ENCODE measurements at regions not wholly inside any gene's neighbourhood (a gene's known extent, or its start where the extent isn't known, plus 50 kb on each side); places are given as distances from the start of the nearest gene placed in this dataset.

DNA sequence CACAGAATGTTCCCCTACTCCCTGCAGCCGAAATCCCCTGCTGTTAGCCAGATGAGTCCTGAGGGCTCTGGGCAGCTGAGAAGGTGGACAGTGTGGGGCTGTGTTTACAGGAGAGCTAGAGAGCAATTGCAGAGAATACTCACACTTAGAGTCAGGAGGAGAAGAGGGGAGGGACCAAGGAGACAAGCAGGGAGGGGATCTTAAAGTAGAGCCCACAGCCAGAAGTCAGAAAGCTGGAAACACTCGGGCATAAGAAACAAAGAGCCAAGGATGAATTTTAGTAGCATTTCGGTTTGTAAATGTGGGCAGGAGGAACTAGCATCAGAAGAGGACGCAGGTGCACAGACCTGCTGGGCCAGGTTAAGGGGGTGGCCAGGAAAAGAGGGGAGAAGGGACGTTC is 1435.9 kb downstream of the BRD1 start:
- TF ChIP-seq, protein P1, sequence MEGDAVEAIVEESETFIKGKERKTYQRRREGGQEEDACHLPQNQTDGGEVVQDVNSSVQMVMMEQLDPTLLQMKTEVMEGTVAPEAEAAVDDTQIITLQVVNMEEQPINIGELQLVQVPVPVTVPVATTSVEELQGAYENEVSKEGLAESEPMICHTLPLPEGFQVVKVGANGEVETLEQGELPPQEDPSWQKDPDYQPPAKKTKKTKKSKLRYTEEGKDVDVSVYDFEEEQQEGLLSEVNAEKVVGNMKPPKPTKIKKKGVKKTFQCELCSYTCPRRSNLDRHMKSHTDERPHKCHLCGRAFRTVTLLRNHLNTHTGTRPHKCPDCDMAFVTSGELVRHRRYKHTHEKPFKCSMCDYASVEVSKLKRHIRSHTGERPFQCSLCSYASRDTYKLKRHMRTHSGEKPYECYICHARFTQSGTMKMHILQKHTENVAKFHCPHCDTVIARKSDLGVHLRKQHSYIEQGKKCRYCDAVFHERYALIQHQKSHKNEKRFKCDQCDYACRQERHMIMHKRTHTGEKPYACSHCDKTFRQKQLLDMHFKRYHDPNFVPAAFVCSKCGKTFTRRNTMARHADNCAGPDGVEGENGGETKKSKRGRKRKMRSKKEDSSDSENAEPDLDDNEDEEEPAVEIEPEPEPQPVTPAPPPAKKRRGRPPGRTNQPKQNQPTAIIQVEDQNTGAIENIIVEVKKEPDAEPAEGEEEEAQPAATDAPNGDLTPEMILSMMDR (IDR thresholded peaks at IDR 0.05; ENCODE audit: unreplicated experiment in 3 of 3): no peak
- Mint-ChIP-seq H3K9me3 (no peaks in the 10 kb centered on the region), H3K27me3 (ENCODE audit: low read depth) (peaks cover 23% of the 10 kb centered on the region), H3K27ac (no peak overlapping the region), H3K36me3 (ENCODE audit: low read depth) (no peaks in the 10 kb centered on the region), H3K4me3 (no peak overlapping the region), H3K4me1 (no peaks in the 10 kb centered on the region)

DNA sequence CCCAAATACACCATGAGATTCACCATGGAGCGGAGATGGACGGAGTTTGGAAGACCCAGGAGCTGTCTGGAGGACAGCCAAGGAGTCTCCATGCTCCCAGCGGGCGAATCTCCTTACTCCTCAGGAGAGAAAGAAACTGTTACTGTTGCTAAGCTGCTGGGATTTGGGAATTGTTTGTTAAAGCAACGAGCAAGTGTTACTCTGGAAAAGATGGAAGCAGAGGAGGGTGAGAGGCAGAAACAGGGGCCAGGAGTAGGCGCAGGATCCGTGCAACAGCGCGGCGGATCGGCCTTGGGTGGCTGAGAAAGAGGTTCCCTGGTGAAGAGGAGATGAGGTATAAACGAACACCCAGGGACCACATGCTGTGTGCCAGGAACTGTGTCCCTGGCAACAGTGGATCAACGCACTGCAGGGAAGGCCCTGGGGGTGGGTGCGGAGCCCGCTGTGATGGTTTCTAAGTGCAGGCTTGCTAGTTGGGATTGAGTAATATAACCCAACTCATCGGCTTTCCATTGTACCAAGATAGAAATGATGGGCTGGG is 1436.4 kb downstream of the BRD1 start:
- Mint-ChIP-seq H3K4me1 (no peaks in the 10 kb centered on the region), H3K27me3 (ENCODE audit: low read depth) (peaks cover 23% of the 10 kb centered on the region), H3K36me3 (ENCODE audit: low read depth) (no peaks in the 10 kb centered on the region), H3K4me3 (no peak overlapping the region), H3K9me3 (no peaks in the 10 kb centered on the region), H3K27ac (no peak overlapping the region)
- TF ChIP-seq, protein P1 (IDR thresholded peaks at IDR 0.05; ENCODE audit: unreplicated experiment in 3 of 3): no peak

DNA sequence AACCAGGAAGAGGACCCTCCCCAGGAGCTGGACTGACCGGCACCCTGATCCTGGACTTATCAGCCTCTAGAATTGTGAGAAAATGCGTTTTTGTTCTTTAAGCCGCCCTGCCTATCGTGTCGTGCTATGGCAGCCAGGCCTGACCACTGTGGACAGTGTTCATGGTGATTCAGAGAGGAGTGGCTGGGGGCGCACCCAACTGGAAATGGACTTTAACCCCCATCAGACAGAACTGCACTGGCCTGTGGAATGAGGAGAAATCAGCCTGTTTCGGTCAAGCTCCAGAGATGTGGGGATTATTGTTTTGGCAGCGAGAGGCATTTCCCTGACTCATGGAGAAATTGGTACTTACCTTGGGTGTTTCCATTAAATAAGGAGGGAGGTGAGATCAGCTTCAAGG is 1437.8 kb downstream of the BRD1 start:
- no peaks in the 10 kb centered on the region for H3K4me1 Mint-ChIP-seq
- H3K4me3 Mint-ChIP-seq: no peak overlapping the region
- TF ChIP-seq, protein P1 (IDR thresholded peaks at IDR 0.05; ENCODE audit: unreplicated experiment in 3 of 3): no peak
- peaks cover 23% of the 10 kb centered on the region for H3K27me3 Mint-ChIP-seq (ENCODE audit: low read depth)
- H3K27ac Mint-ChIP-seq: no peak overlapping the region
- H3K36me3 Mint-ChIP-seq (ENCODE audit: low read depth): no peaks in the 10 kb centered on the region
- peaks cover 9% of the 10 kb centered on the region for H3K9me3 Mint-ChIP-seq

DNA sequence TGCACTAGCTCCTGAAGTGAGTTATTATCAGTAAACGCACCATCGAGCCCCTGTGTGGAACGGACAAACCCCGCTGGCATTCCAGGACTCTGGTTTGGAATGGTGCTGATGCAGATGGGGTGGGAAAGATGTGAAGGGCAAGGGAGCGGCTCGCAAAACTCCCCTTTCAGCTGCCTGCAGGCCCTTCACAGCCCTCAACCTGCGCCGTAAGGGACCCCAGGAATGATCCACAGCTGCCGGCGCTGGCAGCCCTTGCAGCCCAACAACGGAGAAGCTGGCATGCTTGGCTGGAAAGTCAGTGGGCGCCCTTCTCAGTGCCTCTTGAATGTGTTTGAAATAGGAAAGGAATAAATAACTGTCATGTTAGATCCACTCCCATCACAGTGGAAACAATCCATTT is 1445.5 kb downstream of the BRD1 start:
- H3K27me3 Mint-ChIP-seq (ENCODE audit: low read depth): peaks cover 21% of the 10 kb centered on the region
- no peak overlapping the region for H3K27ac Mint-ChIP-seq
- no peaks in the 10 kb centered on the region for H3K36me3 Mint-ChIP-seq (ENCODE audit: low read depth)
- peaks cover 16% of the 10 kb centered on the region for H3K9me3 Mint-ChIP-seq
- no peak overlapping the region for H3K4me3 Mint-ChIP-seq
- H3K4me1 Mint-ChIP-seq: no peaks in the 10 kb centered on the region
- TF ChIP-seq, protein P1 (IDR thresholded peaks at IDR 0.05; ENCODE audit: unreplicated experiment in 3 of 3): no peak

DNA sequence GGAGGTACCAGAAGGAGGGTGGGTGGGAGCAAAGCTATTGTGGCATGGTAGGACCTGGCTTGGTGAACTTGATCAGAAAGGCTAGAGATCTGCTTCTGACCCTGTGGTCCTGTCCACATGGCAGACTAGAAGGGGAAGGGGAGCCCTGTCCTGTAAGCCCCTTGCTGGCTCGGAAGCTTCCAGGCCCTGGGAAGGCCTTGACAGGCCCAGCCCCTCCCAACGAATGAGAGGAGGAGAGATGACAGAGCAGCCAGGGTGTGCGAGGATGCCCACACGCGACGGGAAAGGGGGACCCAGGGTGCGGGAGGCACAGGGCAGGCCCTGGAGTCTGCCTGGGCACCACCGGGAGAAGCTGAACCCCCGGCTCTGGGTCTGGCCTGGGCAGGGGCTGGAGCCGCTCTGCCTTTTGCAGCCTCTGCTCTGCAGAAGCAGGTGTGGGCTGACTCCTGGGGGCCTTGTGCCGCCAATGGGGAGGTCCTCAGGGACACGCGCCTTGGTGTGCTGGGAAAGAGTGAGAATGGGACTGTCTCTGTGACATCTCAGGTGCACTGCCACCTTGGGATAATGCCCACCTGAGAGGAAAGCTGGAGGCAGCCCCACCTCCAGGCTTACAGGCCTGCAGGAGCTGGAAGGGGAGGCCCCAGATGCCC is 1447.5 kb downstream of the BRD1 start:
- H3K4me1 Mint-ChIP-seq: no peaks in the 10 kb centered on the region
- H3K27ac Mint-ChIP-seq: no peak overlapping the region
- peaks cover 9% of the 10 kb centered on the region for H3K9me3 Mint-ChIP-seq
- no peak overlapping the region for H3K4me3 Mint-ChIP-seq
- no peaks in the 10 kb centered on the region for H3K36me3 Mint-ChIP-seq (ENCODE audit: low read depth)
- H3K27me3 Mint-ChIP-seq (ENCODE audit: low read depth): peaks cover 40% of the 10 kb centered on the region
- TF ChIP-seq, protein P1 (IDR thresholded peaks at IDR 0.05; ENCODE audit: unreplicated experiment in 3 of 3): no peak

DNA sequence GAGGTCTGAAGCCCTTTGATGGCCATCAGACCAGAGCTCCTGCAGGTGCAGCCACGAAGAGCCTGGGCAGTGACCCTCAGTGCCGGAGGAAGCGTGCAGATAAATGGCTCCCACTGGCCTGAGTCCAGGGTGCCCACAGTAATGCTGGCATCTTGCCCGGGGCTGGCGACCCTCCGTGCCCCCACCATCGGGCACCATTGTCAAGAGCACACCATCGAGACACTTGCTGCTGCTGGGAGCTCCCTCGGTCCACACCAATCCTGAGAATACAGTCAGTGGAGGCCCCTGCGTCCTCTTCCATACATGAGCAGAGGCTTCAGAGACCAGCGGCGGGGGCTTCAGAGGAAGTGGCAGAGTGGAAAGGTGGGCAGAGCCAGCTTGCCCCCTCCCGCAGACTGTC is 1448.3 kb downstream of the BRD1 start:
- Mint-ChIP-seq H3K36me3 (ENCODE audit: low read depth) (no peaks in the 10 kb centered on the region), H3K4me1 (no peaks in the 10 kb centered on the region), H3K4me3 (no peak overlapping the region), H3K27me3 (ENCODE audit: low read depth) (peaks cover 44% of the 10 kb centered on the region), H3K9me3 (peaks cover 4% of the 10 kb centered on the region), H3K27ac (no peak overlapping the region)
- TF ChIP-seq, protein P1 (IDR thresholded peaks at IDR 0.05; ENCODE audit: unreplicated experiment in 3 of 3): no peak

All from nephron (organoid).